Osteoblast (primary cell): ENCODE measurements at regions not wholly inside any gene's neighbourhood (a gene's known extent, or its start where the extent isn't known, plus 50 kb on each side); places are given as distances from the start of the nearest gene placed in this dataset.

Experiments used
- DNase-seq: peaks from one replicate; pipeline ENCODE4 v3.0.0; 2011; ENCODE audit warnings: low spot score, mixed read lengths; ENCODE audit not compliant: insufficient read length; ENCODE audit errors: missing footprints
- H2AFZ ChIP-seq: 2 replicates; pipeline ENCODE4 v1.6.0; 2011; ENCODE audit warnings: mild to moderate bottlenecking, low read length
- H3K27ac ChIP-seq: 2 replicates; pipeline ENCODE4 v1.5.1; 2011; ENCODE audit warnings: mild to moderate bottlenecking, low read depth, low read length, moderate library complexity
- H3K27me3 ChIP-seq: 2 replicates; pipeline ENCODE4 v1.6.0; 2012; ENCODE audit warnings: mild to moderate bottlenecking, control low read depth, inconsistent platforms, low read length, moderate library complexity; ENCODE audit not compliant: insufficient read depth
- H3K36me3 ChIP-seq: 2 replicates; pipeline ENCODE4 v1.5.1; 2011; ENCODE audit warnings: mild to moderate bottlenecking, low read length, control low read depth, moderate library complexity; ENCODE audit not compliant: insufficient read depth
- H3K4me1 ChIP-seq: 2 replicates; pipeline ENCODE4 v1.5.1; 2011; ENCODE audit warnings: mild to moderate bottlenecking, low read length, control low read depth, moderate library complexity; ENCODE audit not compliant: insufficient read depth
- H3K4me2 ChIP-seq: 2 replicates; pipeline ENCODE4 v1.6.0; 2011; ENCODE audit warnings: mild to moderate bottlenecking, low read length; ENCODE audit not compliant: insufficient read depth
- H3K4me3 ChIP-seq: fragments of 200-600 bp; sonication (generic); 3 replicates; pipeline ENCODE4 v1.5.1; 2012; ENCODE audit warnings: mild to moderate bottlenecking, low read length, inconsistent platforms; ENCODE audit not compliant: insufficient read depth
- H3K79me2 ChIP-seq: 2 replicates; pipeline ENCODE4 v1.6.0; 2012; ENCODE audit warnings: mild to moderate bottlenecking, low read length, control low read depth, inconsistent platforms; ENCODE audit not compliant: insufficient read depth
- H3K9me3 ChIP-seq: 2 replicates; pipeline ENCODE4 v1.5.1; 2011; ENCODE audit warnings: low read depth, low read length, control low read depth
- H4K20me1 ChIP-seq: 2 replicates; pipeline ENCODE4 v1.6.0; 2012; ENCODE audit warnings: mild to moderate bottlenecking, low read length, control low read depth; ENCODE audit not compliant: insufficient read depth
- TF ChIP-seq, protein P1 (sequence below): IDR thresholded peaks from 2 replicates; pipeline ENCODE4 v1.5.1; 2011; ENCODE audit warnings: mild to moderate bottlenecking, low read depth, low read length, moderate library complexity; ENCODE audit errors: extremely low read depth

DNA sequence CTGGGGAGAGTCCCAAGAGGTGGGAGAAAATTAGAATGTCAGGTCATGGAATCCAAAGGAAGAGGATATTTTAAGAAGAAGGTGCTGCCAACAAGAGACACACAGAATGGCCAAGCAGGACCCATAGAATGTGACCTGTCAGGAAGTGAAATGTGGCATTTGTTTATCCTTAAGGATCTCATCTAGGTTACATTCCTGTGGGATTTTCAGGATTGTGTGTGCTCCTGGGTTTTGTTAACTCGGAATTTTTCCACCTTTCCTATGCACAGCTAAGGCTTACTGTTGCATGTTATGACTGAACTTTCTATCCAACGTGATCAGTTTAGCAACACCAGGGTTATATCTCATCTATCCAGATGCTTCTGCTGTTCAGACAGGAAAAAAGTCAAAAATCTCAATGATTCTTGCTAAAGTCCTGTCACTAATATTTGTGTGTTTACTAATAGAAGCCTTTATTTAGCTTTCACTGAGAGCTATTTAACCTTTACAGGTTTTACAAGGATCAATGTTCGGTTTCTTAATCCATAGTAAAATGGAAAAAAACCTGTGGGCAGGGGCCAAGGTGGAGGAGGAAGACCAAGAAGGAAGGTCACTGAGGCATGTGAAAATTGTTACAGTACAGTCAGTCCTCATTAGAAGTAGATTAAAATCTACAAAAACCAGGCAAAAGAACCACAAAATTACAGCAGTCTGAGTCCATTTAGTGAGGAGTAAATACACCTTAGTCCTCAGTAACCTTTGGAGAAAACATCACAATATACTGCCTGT lies 437.8 kb upstream of the NPVF start:
- Histone ChIP-seq H3K79me2 (no peaks in the 10 kb centered on the region), H3K4me3 (no peak overlapping the region), H3K9me3 (no peaks in the 10 kb centered on the region), H3K4me1 (no peaks in the 10 kb centered on the region), H3K4me2 (no peak overlapping the region), H3K36me3 (no peaks in the 10 kb centered on the region), H2AFZ (no peak overlapping the region), H3K27ac (no peak overlapping the region), H3K27me3 (no peaks in the 10 kb centered on the region), H4K20me1 (no peaks in the 10 kb centered on the region)
- TF ChIP-seq, protein P1, sequence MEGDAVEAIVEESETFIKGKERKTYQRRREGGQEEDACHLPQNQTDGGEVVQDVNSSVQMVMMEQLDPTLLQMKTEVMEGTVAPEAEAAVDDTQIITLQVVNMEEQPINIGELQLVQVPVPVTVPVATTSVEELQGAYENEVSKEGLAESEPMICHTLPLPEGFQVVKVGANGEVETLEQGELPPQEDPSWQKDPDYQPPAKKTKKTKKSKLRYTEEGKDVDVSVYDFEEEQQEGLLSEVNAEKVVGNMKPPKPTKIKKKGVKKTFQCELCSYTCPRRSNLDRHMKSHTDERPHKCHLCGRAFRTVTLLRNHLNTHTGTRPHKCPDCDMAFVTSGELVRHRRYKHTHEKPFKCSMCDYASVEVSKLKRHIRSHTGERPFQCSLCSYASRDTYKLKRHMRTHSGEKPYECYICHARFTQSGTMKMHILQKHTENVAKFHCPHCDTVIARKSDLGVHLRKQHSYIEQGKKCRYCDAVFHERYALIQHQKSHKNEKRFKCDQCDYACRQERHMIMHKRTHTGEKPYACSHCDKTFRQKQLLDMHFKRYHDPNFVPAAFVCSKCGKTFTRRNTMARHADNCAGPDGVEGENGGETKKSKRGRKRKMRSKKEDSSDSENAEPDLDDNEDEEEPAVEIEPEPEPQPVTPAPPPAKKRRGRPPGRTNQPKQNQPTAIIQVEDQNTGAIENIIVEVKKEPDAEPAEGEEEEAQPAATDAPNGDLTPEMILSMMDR, result no peak
- DNase-seq, result no peak

DNA sequence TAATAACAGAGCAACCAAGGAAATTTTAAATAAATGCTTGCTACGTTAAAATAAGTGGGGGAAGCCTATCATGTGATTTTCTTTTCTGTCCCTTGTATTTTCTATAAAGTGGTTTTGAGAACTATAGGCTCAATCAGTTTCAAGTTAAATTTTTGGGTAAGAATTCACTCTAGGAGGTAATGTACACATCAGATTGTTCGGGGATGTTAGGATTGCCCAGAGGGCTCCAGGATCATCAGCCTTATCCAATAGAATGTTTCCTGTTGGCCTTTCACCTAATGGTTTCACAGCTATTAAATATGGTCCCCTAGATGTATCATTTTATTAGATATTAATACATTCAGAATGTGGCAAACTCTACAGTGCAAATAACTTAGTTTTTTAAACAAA lies 438.4 kb upstream of the NPVF start:
- no peaks in the 10 kb centered on the region for H3K9me3 ChIP-seq
- H3K27ac ChIP-seq, result no peak overlapping the region
- TF ChIP-seq, protein P1, result no peak
- H2AFZ ChIP-seq, result no peak overlapping the region
- no peaks in the 10 kb centered on the region for H3K27me3 ChIP-seq
- H3K4me1 ChIP-seq, result no peaks in the 10 kb centered on the region
- no peaks in the 10 kb centered on the region for H3K79me2 ChIP-seq
- no peak for DNase-seq
- no peak overlapping the region for H3K4me3 ChIP-seq
- H4K20me1 ChIP-seq, result no peaks in the 10 kb centered on the region
- H3K4me2 ChIP-seq, result no peak overlapping the region
- H3K36me3 ChIP-seq, result no peaks in the 10 kb centered on the region

DNA sequence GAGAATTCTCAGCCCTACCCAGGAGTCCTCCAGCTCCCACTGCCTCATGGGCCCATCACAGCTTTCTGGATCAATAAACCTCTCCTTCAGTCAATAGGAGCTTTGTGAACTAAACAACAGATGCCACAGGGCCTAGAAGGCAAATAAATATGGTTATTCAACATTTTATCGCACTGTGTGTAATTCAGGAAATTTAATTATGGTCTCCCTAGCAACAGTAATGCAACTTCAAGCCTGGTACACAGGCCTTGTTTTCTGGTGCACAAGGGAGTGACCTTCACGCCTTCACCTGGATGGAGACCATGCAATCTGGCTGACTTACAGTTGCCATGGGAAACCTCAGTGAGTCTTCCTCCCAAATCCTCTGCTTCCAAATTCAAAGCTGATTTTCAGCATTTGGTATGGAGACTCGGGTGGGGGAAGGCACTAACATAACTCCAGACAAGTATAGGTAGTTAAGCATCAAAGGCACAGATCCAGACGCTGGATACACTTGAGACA lies 441.0 kb upstream of the NPVF start:
- H2AFZ ChIP-seq, result no peak overlapping the region
- H3K27ac ChIP-seq, result no peak overlapping the region
- no peaks in the 10 kb centered on the region for H4K20me1 ChIP-seq
- H3K9me3 ChIP-seq, result no peaks in the 10 kb centered on the region
- TF ChIP-seq, protein P1, result no peak
- no peaks in the 10 kb centered on the region for H3K27me3 ChIP-seq
- H3K79me2 ChIP-seq, result no peaks in the 10 kb centered on the region
- H3K4me3 ChIP-seq, result no peak overlapping the region
- H3K36me3 ChIP-seq, result no peaks in the 10 kb centered on the region
- no peak overlapping the region for H3K4me2 ChIP-seq
- no peak for DNase-seq
- H3K4me1 ChIP-seq, result no peaks in the 10 kb centered on the region

DNA sequence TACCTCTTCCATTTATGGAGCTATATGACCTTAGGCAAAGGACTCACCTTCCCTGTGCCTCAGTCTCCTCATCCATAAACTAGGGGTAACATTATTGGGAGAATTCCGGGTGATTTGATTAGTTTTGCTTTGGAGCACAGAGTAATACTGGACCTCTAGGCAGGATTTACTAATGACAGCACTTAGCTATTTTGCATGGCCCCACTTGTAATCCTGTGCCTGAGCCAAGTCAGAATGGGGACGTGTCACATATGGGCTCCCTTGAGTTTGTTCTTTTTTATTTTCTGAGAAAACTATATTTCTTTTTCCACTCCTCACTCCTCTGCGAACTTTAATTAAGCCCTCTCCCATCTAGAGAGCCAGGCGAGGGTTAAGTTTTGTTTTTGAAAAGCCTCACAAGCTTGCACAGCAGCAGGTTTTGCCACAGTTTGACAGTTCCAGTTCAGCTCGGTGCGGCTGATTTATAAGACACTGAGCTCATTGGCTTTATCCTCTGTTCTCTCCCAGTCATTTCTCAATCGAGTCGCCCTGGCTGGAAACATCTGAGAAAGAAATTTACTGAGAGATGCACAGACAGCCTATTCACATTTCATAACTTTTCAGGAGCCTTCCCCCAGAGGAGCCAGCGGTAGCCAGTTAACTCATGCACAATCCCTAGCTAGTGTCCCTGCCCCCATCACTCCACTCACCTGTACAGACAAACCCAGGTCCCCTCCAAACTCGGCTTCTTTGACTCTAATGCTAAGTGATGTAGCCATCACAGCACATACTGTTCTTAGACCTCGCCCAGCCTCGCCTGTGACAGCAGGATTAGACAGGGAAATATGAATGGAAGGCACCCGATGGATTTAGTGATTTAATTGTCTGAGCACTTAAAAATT lies 441.9 kb upstream of the NPVF start:
- DNase-seq, result no peak
- no peak overlapping the region for H3K27ac ChIP-seq
- no peaks in the 10 kb centered on the region for H4K20me1 ChIP-seq
- H3K4me3 ChIP-seq, result no peak overlapping the region
- H3K9me3 ChIP-seq, result no peaks in the 10 kb centered on the region
- H3K36me3 ChIP-seq, result no peaks in the 10 kb centered on the region
- H3K4me1 ChIP-seq, result no peaks in the 10 kb centered on the region
- no peaks in the 10 kb centered on the region for H3K79me2 ChIP-seq
- no peak overlapping the region for H3K4me2 ChIP-seq
- H3K27me3 ChIP-seq, result no peaks in the 10 kb centered on the region
- H2AFZ ChIP-seq, result no peak overlapping the region
- TF ChIP-seq, protein P1, result no peak
